Prostate gland (tissue), 2 donors: ENCODE measurements at regions not wholly inside any gene's neighbourhood (a gene's known extent, or its start where the extent isn't known, plus 50 kb on each side); places are given as distances from the start of the nearest gene placed in this dataset.

Experiments
- CTCF ChIP-seq, 4 experiments: fragments of 200-600 bp in 2 of 4; fragments of 450-650 bp in 2 of 4; sonication (generic) in 2 of 4; IDR thresholded peaks; 1 replicate in 3 of 4; 2 replicates in 1 of 4; pipeline ENCODE4 v1.5.1; 2016 to 2019; ENCODE audit warnings: antibody characterized with exemption in 4 of 4, mild to moderate bottlenecking in 2 of 4, moderate library complexity in 2 of 4
- POLR2A ChIP-seq: fragments of 450-650 bp; IDR thresholded peaks from one replicate; pipeline ENCODE4 v1.6.1; 2016; ENCODE audit warnings: antibody characterized with exemption, mild to moderate bottlenecking
- POLR2AphosphoS5 ChIP-seq: sonication (generic); formaldehyde crosslinking; IDR thresholded peaks from one replicate; pipeline ENCODE4 v1.6.1; 2017; ENCODE audit warnings: antibody characterized with exemption

GRCh38 chr15:94135486-94136147 lies 95.7 kb upstream of the MCTP2 start:
- TF ChIP-seq CTCF (IDR thresholded peaks at IDR 0.05), result no peak
- no peak for TF ChIP-seq POLR2A
- no peak for TF ChIP-seq POLR2AphosphoS5
